ENCODE measurements at regions not wholly inside any gene's neighbourhood (a gene's known extent, or its start where the extent isn't known, plus 50 kb on each side); places are given as distances from the start of the nearest gene placed in this dataset.

DNA sequence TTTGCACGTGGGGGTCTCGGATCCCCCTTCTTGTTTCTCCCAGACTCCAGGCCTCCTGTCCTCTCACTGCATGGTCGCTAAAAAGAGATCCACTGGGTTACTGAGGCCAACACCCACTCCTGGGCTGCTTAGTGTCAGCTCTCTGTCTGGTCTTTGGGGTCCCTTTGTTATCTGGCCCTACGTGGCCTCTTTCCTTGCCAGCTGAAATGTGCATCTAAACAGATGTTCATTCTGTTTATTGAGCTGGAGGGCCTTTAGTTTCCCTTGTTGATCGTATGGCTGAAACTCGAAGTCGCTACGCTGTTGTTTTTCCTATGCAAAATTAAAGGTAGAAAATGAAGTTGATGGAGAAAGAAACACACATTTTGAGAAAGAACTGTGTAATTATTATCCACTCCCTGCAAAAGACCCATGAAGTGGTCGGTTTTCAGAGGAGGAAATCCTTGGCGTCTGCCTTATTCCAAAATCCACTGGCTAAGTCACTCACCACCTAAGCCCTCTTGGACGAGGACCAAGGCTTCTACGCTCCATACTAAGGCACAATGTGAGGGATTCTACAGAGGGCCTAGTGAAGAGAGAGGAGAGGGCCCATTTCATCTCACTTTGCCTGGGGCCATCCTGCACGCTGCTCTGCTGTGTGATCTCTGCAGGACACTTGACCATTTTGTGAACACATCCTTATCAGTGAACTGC lies 105.3 kb downstream of the GLI2 start:
- TF ChIP-seq, protein P1, sequence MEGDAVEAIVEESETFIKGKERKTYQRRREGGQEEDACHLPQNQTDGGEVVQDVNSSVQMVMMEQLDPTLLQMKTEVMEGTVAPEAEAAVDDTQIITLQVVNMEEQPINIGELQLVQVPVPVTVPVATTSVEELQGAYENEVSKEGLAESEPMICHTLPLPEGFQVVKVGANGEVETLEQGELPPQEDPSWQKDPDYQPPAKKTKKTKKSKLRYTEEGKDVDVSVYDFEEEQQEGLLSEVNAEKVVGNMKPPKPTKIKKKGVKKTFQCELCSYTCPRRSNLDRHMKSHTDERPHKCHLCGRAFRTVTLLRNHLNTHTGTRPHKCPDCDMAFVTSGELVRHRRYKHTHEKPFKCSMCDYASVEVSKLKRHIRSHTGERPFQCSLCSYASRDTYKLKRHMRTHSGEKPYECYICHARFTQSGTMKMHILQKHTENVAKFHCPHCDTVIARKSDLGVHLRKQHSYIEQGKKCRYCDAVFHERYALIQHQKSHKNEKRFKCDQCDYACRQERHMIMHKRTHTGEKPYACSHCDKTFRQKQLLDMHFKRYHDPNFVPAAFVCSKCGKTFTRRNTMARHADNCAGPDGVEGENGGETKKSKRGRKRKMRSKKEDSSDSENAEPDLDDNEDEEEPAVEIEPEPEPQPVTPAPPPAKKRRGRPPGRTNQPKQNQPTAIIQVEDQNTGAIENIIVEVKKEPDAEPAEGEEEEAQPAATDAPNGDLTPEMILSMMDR (IDR thresholded peaks at IDR 0.05), result no peak
- no peak for TF ChIP-seq POLR2A (IDR thresholded peaks at IDR 0.05)
- no peak for TF ChIP-seq EP300 (IDR thresholded peaks at IDR 0.05)
- Histone ChIP-seq H3K4me3 (no peak overlapping the region), H3K4me1 (ENCODE audit: insufficient read depth) (peaks cover 23% of the 10 kb centered on the region), H3K9me3 (no peaks in the 10 kb centered on the region), H3K27me3 (no peaks in the 10 kb centered on the region), H3K27ac (no peak overlapping the region), H3K36me3 (no peaks in the 10 kb centered on the region)
- no peak for DNase-seq
- WGBS, 3 donors, result 85 to 92% (median 88%) methylated on average over 13 of the region's 13 CpGs
- intact Hi-C loops (cut with DNase I), result no loop called here

DNA sequence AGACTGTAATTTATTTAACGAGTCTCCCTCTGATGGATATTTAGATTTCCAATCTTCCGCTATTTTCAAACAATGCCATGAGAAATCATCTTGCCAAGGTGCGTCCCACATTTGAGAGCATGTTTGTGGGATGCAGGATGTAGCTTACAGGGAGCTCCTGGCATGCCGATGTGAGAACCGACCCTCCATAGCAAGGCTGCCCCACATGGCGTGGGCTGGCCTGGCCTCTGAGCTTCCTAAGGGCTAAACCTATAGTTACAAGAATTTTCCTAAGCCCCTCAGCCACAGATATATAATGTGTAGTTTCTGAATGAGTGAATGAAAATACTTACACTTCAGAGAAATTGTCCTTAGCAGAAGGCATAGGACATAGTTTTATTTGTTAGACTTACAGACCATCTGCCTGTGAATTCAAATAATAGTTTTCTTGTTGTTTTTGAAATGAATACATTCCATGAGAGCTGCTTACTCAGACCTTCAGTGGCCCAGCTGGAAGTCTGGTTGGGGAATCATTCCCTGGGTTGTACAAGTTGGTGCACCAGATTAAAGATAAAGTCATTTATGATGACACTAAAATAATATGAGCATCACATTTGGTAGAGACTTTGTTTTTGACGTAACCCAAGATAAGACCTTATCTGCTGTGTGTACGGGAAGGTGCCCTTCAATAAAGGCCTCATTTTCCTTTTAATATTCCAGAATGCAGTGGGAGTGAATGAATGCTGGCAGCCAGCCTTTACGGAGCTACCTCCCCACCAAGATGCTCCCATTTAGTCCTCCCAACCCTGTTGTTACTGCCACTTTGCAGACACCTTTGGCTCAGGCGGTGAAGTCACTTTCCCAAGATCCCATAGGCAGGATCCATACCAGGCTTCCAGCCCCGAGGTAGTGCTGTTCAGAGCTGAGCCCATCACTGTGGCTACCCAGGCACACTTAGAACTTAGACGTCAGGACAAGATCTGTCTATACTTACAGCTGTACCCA lies 107.1 kb downstream of the GLI2 start:
- peak in 1 of 5 donors; percentile 52 for DNase-seq
- WGBS, 3 donors, result 48 to 62% (median 58%) methylated on average over 12 of the region's 12 CpGs

DNA sequence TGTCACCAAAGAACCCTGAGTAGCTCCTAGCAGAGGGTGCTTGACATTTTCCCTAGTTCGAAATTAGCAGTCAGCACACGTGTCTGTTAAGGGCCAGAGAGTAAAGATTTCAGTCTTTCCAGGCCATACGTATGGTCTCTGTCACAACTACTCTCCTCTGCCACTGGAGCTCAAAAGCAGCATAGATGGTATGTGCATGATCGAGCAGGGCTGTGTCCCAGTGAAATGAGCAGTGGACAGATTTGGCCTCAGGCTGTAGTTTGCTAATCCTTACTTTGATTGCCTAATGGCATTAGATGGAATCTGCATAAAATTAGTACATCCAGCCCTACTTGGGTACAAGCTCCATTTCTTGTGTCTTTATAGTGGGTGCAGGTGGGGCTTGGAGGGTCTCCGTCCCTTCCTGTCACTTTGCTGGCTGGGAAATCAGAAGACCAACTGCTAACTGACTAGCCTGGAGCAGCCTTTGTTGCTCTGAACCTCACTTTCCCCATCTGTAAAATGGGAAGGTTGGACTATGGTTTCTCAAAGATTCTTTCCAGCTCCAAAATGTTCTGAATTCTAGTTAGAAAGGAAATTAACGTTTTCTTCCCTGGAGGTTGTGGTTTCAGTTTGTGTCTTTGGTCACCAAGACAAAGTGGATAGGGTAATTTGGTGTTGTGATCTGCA lies 108.5 kb downstream of the GLI2 start:
- 79 to 87% (median 86%) methylated on average over 6 of the region's 6 CpGs for WGBS, 3 donors
- no peak for TF ChIP-seq EP300 (IDR thresholded peaks at IDR 0.05)
- no peak for TF ChIP-seq POLR2A (IDR thresholded peaks at IDR 0.05)
- TF ChIP-seq, protein P1 (IDR thresholded peaks at IDR 0.05), result no peak
- DNase-seq, result no peak
- H3K27ac ChIP-seq, result no peak overlapping the region
- H3K9me3 ChIP-seq, result no peaks in the 10 kb centered on the region
- intact Hi-C loops (cut with DNase I), result no loop called here
- H3K27me3 ChIP-seq, result no peaks in the 10 kb centered on the region
- no peak overlapping the region for H3K4me3 ChIP-seq
- peaks cover 32% of the 10 kb centered on the region for H3K4me1 ChIP-seq (ENCODE audit: insufficient read depth)
- no peaks in the 10 kb centered on the region for H3K36me3 ChIP-seq

More for the DNA sequence above, 107.1 kb downstream of the GLI2 start:
- Histone ChIP-seq H3K9me3 (no peaks in the 10 kb centered on the region), H3K27me3 (no peaks in the 10 kb centered on the region), H3K4me1 (ENCODE audit: insufficient read depth) (peaks cover 32% of the 10 kb centered on the region), H3K36me3 (no peaks in the 10 kb centered on the region), H3K4me3 (no peak overlapping the region), H3K27ac (no peak overlapping the region)
- TF ChIP-seq POLR2A (IDR thresholded peaks at IDR 0.05) (no peak), EP300 (IDR thresholded peaks at IDR 0.05) (no peak)
- TF ChIP-seq, protein P1 (IDR thresholded peaks at IDR 0.05), result no peak
- intact Hi-C loops (cut with DNase I), result no loop called here

DNA sequence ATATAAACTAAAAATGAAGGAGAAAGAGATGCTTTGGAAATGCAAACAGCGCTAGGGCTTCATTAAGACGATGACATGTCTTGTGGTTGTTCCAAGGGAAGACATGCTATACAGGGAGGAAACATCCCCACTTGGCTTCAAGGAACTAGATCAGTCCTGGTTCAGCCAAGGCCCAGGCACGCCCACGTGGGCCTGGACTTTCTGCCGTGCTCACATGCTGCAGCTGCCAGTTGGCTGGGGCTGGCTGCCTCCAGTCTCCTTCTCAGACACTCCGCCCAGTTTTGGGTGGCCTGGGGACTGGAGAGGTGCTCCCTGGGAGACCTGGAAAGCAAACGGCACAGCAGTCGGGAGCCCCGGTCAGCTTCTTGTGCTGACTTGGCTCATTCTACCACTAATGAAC lies 109.6 kb downstream of the GLI2 start:
- no peak overlapping the region for H3K4me3 ChIP-seq
- intact Hi-C loops (cut with DNase I), result no loop called here
- no peaks in the 10 kb centered on the region for H3K36me3 ChIP-seq
- H3K4me1 ChIP-seq (ENCODE audit: insufficient read depth), result peaks cover 32% of the 10 kb centered on the region
- WGBS, 3 donors, result 22 to 34% (median 31%) methylated on average over 9 of the region's 9 CpGs
- peaks cover 0 to 3% of the 10 kb centered on the region in 2 donors for H3K9me3 ChIP-seq
- H3K27me3 ChIP-seq, result no peaks in the 10 kb centered on the region
- no peak overlapping the region for H3K27ac ChIP-seq
- DNase-seq, result peak; percentile 64 to 86 (median 69)
- TF ChIP-seq POLR2A (IDR thresholded peaks at IDR 0.05) (no peak), EP300 (IDR thresholded peaks at IDR 0.05) (no peak)
- TF ChIP-seq, protein P1 (IDR thresholded peaks at IDR 0.05), result no peak

Data from ovary (tissue), 7 donors.